Gastroesophageal sphincter (tissue), 3 donors: ENCODE measurements at regions not wholly inside any gene's neighbourhood (a gene's known extent, or its start where the extent isn't known, plus 50 kb on each side); places are given as distances from the start of the nearest gene placed in this dataset.

ENCODE experiments used
- CTCF ChIP-seq, 4 experiments: fragments of 200-600 bp in 2 of 4; fragments of 450-650 bp in 2 of 4; sonication (generic) in 1 of 4; IDR thresholded peaks; one replicate each; pipeline ENCODE4 v1.5.1; 2017 to 2019; ENCODE audit warnings: antibody characterized with exemption in 4 of 4, mild to moderate bottlenecking in 2 of 4, moderate library complexity in 2 of 4
- POLR2AphosphoS5 ChIP-seq: sonication (generic); formaldehyde crosslinking; IDR thresholded peaks from one replicate; pipeline ENCODE4 v1.6.1; 2017; ENCODE audit warnings: antibody characterized with exemption

- no peak for TF ChIP-seq POLR2AphosphoS5
- TF ChIP-seq CTCF (IDR thresholded peaks at IDR 0.05): no peak
Measured at GRCh38 chr12:40569626-40570179, 122.5 kb upstream of the CNTN1 start.
